Mesendoderm (in vitro differentiated cells): ENCODE measurements at regions not wholly inside any gene's neighbourhood (a gene's known extent, or its start where the extent isn't known, plus 50 kb on each side); places are given as distances from the start of the nearest gene placed in this dataset.

ENCODE experiments used
- DNase-seq: peaks from one replicate; pipeline ENCODE4 v3.0.0; 2013
- H2AK5ac ChIP-seq: 2 replicates; pipeline ENCODE4 v1.6.1; 2013; ENCODE audit warnings: low read length, inconsistent platforms
- H2BK120ac ChIP-seq: 2 replicates; pipeline ENCODE4 v1.6.1; 2013; ENCODE audit warnings: low read depth, mild to moderate bottlenecking, low read length, moderate library complexity, mixed read lengths
- H2BK15ac ChIP-seq: replicated peaks from 2 replicates; pipeline ENCODE4 v1.6.1; 2013; ENCODE audit warnings: low read depth, mild to moderate bottlenecking, moderate library complexity
- H2BK5ac ChIP-seq: 2 replicates; pipeline ENCODE4 v1.6.1; 2013; ENCODE audit warnings: low read length, inconsistent platforms
- H3K18ac ChIP-seq: 2 replicates; pipeline ENCODE4 v1.6.1; 2013; ENCODE audit warnings: mild to moderate bottlenecking, low read length, mixed read lengths
- H3K23ac ChIP-seq: one replicate; pipeline ENCODE4 v1.6.1; 2013; ENCODE audit warnings: low read length
- H3K27ac ChIP-seq: 2 replicates; pipeline ENCODE4 v1.5.1; 2013; ENCODE audit warnings: low read depth, mild to moderate bottlenecking, inconsistent platforms, low read length, moderate library complexity
- H3K27me3 ChIP-seq: 2 replicates; pipeline ENCODE4 v1.6.1; 2013; ENCODE audit warnings: low read length, control low read depth, mild to moderate bottlenecking, inconsistent platforms; ENCODE audit not compliant: insufficient read depth, poor library complexity
- H3K36me3 ChIP-seq: 2 replicates; pipeline ENCODE4 v1.6.1; 2013; ENCODE audit warnings: low read length, inconsistent platforms; ENCODE audit not compliant: control insufficient read depth, insufficient read depth
- H3K4ac ChIP-seq: one replicate; pipeline ENCODE4 v1.6.1; 2013; ENCODE audit warnings: low read depth, mild to moderate bottlenecking, low read length, moderate library complexity
- H3K4me1 ChIP-seq: 2 replicates; pipeline ENCODE4 v1.6.1; 2013; ENCODE audit warnings: low read depth, low read length, inconsistent platforms; ENCODE audit not compliant: control insufficient read depth
- H3K4me2 ChIP-seq: 2 replicates; pipeline ENCODE4 v1.6.1; 2013; ENCODE audit warnings: low read length
- H3K4me3 ChIP-seq: 2 replicates; pipeline ENCODE4 v1.5.1; 2013; ENCODE audit warnings: mild to moderate bottlenecking, low read length
- H3K56ac ChIP-seq: one replicate; pipeline ENCODE4 v1.6.1; 2013; ENCODE audit warnings: low read length
- H3K79me1 ChIP-seq: 2 replicates; pipeline ENCODE4 v1.6.1; 2013; ENCODE audit warnings: low read length, inconsistent platforms
- H3K79me2 ChIP-seq: 2 replicates; pipeline ENCODE4 v1.6.1; 2013; ENCODE audit warnings: mild to moderate bottlenecking, low read length; ENCODE audit not compliant: control insufficient read depth, insufficient read depth
- H3K9ac ChIP-seq: 2 replicates; pipeline ENCODE4 v1.6.1; 2013; ENCODE audit warnings: low read length, inconsistent platforms
- H4K5ac ChIP-seq: one replicate; pipeline ENCODE4 v1.6.1; 2013; ENCODE audit warnings: low read length
- H4K8ac ChIP-seq: one replicate; pipeline ENCODE4 v1.6.1; 2013; ENCODE audit warnings: low read depth, mild to moderate bottlenecking, control low read depth, low read length, moderate library complexity
- WGBS: extraction: QIAGEN DNeasy Blood & Tissue Kit; methylation state at CpG from one replicate; pipeline ENCODE4 v1.1.7; 2013; ENCODE audit warnings: low lambda C conversion rate, missing lambda C conversion rate; ENCODE audit not compliant: insufficient coverage; ENCODE audit errors: extremely low coverage; 5-methylcytosine and 5-hydroxymethylcytosine counted together

GRCh38 chr12:107306141-107306659 lies 212.9 kb upstream of the CRY1 start:
- Histone ChIP-seq H3K18ac (no peak overlapping the region), H3K56ac (no peak overlapping the region), H3K4me1 (no peaks in the 10 kb centered on the region), H2BK5ac (no peak overlapping the region), H4K5ac (no peak overlapping the region), H3K4me2 (no peak overlapping the region), H3K9ac (no peak overlapping the region), H3K4ac (no peak overlapping the region), H3K79me2 (no peaks in the 10 kb centered on the region), H2BK120ac (no peak overlapping the region), H3K79me1 (no peaks in the 10 kb centered on the region), H3K23ac (no peak overlapping the region), H2BK15ac (no peak overlapping the region), H3K36me3 (no peaks in the 10 kb centered on the region), H3K27ac (no peak overlapping the region), H3K27me3 (no peaks in the 10 kb centered on the region), H4K8ac (no peak overlapping the region), H3K4me3 (no peak overlapping the region), H2AK5ac (no peak overlapping the region)
- DNase-seq, result no peak
- WGBS, result no CpG with 5 or more reads among the region's 5 CpGs

- Histone ChIP-seq H4K8ac (no peak overlapping the region), H3K79me2 (no peaks in the 10 kb centered on the region), H3K9ac (no peak overlapping the region), H3K4me3 (no peak overlapping the region), H3K79me1 (no peaks in the 10 kb centered on the region), H2BK5ac (no peak overlapping the region), H2AK5ac (no peak overlapping the region), H2BK120ac (no peak overlapping the region), H3K27ac (no peak overlapping the region), H4K5ac (no peak overlapping the region), H2BK15ac (no peak overlapping the region), H3K18ac (no peak overlapping the region), H3K23ac (no peak overlapping the region), H3K4me2 (no peak overlapping the region), H3K56ac (no peak overlapping the region), H3K36me3 (no peaks in the 10 kb centered on the region), H3K27me3 (no peaks in the 10 kb centered on the region), H3K4me1 (no peaks in the 10 kb centered on the region), H3K4ac (no peak overlapping the region)
- DNase-seq, result no peak
Observed at GRCh38 chr12:107308310-107308709, 215.0 kb upstream of the CRY1 start.

- H2BK5ac ChIP-seq, result no peak overlapping the region
- H3K4me1 ChIP-seq, result no peaks in the 10 kb centered on the region
- no peak overlapping the region for H2BK120ac ChIP-seq
- H3K79me1 ChIP-seq, result no peaks in the 10 kb centered on the region
- H3K4me3 ChIP-seq, result no peak overlapping the region
- DNase-seq, result no peak
- H4K8ac ChIP-seq, result no peak overlapping the region
- no peak overlapping the region for H2AK5ac ChIP-seq
- no peak overlapping the region for H3K23ac ChIP-seq
- H2BK15ac ChIP-seq, result no peak overlapping the region
- H3K27me3 ChIP-seq, result no peaks in the 10 kb centered on the region
- no peak overlapping the region for H3K4me2 ChIP-seq
- no peak overlapping the region for H3K9ac ChIP-seq
- H4K5ac ChIP-seq, result no peak overlapping the region
- WGBS, result no CpG with 5 or more reads among the region's 4 CpGs
- H3K36me3 ChIP-seq, result no peaks in the 10 kb centered on the region
- H3K56ac ChIP-seq, result no peak overlapping the region
- H3K18ac ChIP-seq, result no peak overlapping the region
- no peak overlapping the region for H3K4ac ChIP-seq
- no peak overlapping the region for H3K27ac ChIP-seq
- H3K79me2 ChIP-seq, result no peaks in the 10 kb centered on the region
Observed at GRCh38 chr12:107309020-107309419, 215.7 kb upstream of the CRY1 start.

- no peak overlapping the region for H3K23ac ChIP-seq
- H3K79me1 ChIP-seq, result no peaks in the 10 kb centered on the region
- no peak overlapping the region for H4K8ac ChIP-seq
- H3K4me2 ChIP-seq, result no peak overlapping the region
- H3K27ac ChIP-seq, result no peak overlapping the region
- H3K79me2 ChIP-seq, result no peaks in the 10 kb centered on the region
- no peak overlapping the region for H3K9ac ChIP-seq
- no peak overlapping the region for H3K56ac ChIP-seq
- H3K4ac ChIP-seq, result no peak overlapping the region
- no peak overlapping the region for H2BK120ac ChIP-seq
- H3K36me3 ChIP-seq, result no peaks in the 10 kb centered on the region
- H2BK5ac ChIP-seq, result no peak overlapping the region
- H2BK15ac ChIP-seq, result no peak overlapping the region
- DNase-seq, result no peak
- no peak overlapping the region for H3K18ac ChIP-seq
- no peak overlapping the region for H2AK5ac ChIP-seq
- H3K27me3 ChIP-seq, result no peaks in the 10 kb centered on the region
- no peak overlapping the region for H4K5ac ChIP-seq
- no peak overlapping the region for H3K4me3 ChIP-seq
- no peaks in the 10 kb centered on the region for H3K4me1 ChIP-seq
- no CpG with 5 or more reads among the region's 4 CpGs for WGBS
Observed at GRCh38 chr12:107310621-107311020, 217.3 kb upstream of the CRY1 start.

GRCh38 chr12:107311682-107312081 lies 218.3 kb upstream of the CRY1 start:
- Histone ChIP-seq H3K27me3 (no peaks in the 10 kb centered on the region), H3K36me3 (no peaks in the 10 kb centered on the region), H3K23ac (no peak overlapping the region), H3K18ac (no peak overlapping the region), H2BK15ac (no peak overlapping the region), H3K4me1 (no peaks in the 10 kb centered on the region), H3K4ac (no peak overlapping the region), H3K56ac (no peak overlapping the region), H2BK120ac (no peak overlapping the region), H3K79me1 (no peaks in the 10 kb centered on the region), H2BK5ac (no peak overlapping the region), H2AK5ac (no peak overlapping the region), H3K4me2 (no peak overlapping the region), H3K9ac (no peak overlapping the region), H4K8ac (no peak overlapping the region), H3K79me2 (no peaks in the 10 kb centered on the region), H3K27ac (no peak overlapping the region), H4K5ac (no peak overlapping the region), H3K4me3 (no peak overlapping the region)
- DNase-seq, result no peak
- no CpG with 5 or more reads among the region's 5 CpGs for WGBS

- no peak overlapping the region for H4K5ac ChIP-seq
- no peak overlapping the region for H3K4ac ChIP-seq
- no peak overlapping the region for H2AK5ac ChIP-seq
- no peaks in the 10 kb centered on the region for H3K36me3 ChIP-seq
- no peak overlapping the region for H2BK15ac ChIP-seq
- no peak overlapping the region for H3K27ac ChIP-seq
- no peak overlapping the region for H2BK5ac ChIP-seq
- H4K8ac ChIP-seq, result no peak overlapping the region
- H3K4me2 ChIP-seq, result peak overlapping the region; percentile 67
- H3K79me2 ChIP-seq, result no peaks in the 10 kb centered on the region
- H3K79me1 ChIP-seq, result no peaks in the 10 kb centered on the region
- H3K56ac ChIP-seq, result peak overlapping the region; percentile 77
- no peaks in the 10 kb centered on the region for H3K27me3 ChIP-seq
- peak; percentile 96 for DNase-seq
- no peak overlapping the region for H2BK120ac ChIP-seq
- H3K4me1 ChIP-seq, result no peaks in the 10 kb centered on the region
- no peak overlapping the region for H3K23ac ChIP-seq
- H3K4me3 ChIP-seq, result peak overlapping the region; percentile 38
- no peak overlapping the region for H3K18ac ChIP-seq
- WGBS, result no CpG with 5 or more reads among the region's 58 CpGs
- H3K9ac ChIP-seq, result peak overlapping the region; percentile 68
Observed at GRCh38 chr12:107317751-107318555, 224.6 kb upstream of the CRY1 start.
